Stimulated activated CD4-positive, alpha-beta T cell treated with anti-CD3 and anti-CD28 coated beads, Interleukin-15, amount 100 ng/mL, for 48 hours (primary cell): ENCODE measurements at regions not wholly inside any gene's neighbourhood (a gene's known extent, or its start where the extent isn't known, plus 50 kb on each side); places are given as distances from the start of the nearest gene placed in this dataset.

Source experiments
- DNase-seq, 2 donors: peaks; one replicate each; pipeline ENCODE4 v3.0.0-alpha.2; 2020; ENCODE audit warnings: low read depth in 2 of 2

DNA sequence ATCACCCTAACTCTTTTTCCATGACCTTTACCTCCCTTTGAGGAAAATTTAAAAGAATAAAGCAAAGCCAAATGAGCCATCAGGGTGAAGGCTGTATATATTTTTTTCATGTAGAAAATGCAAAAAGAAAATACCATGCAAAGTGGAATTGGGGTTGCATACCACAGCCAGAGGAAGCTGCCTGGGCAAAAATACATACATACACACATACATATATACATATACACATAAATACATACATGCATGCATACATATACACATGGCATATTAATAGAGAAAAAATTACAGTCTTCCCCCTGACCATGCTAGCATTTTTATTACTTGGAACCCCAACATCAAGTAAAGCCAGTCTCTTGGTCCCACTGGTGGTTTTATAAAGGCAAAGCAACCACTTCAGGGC is 63.7 kb upstream of the TMCO5A start:
- no peak for DNase-seq

DNA sequence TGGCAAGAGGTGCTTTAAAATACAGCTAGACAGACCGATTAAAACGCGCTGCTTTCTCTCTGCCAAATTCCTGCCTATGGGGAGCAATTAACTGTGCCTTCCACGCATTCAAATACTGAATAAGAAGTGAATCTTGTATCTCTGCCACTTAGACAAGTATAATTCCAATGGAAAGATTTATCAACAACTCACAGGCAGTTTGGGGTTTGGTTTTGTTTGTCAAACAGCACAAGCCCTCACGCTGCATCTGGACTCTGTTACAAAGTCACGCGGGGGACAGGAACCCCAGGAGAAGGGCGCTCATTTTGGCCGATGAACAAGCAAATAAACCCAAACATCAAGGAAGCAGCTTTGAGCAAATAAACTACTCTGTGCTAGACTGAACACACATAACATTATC is 61.8 kb upstream of the TMCO5A start:
- DNase-seq = no peak

GRCh38 chr15:37873336-37873735 is 61.1 kb upstream of the TMCO5A start:
- DNase-seq = no peak

DNA sequence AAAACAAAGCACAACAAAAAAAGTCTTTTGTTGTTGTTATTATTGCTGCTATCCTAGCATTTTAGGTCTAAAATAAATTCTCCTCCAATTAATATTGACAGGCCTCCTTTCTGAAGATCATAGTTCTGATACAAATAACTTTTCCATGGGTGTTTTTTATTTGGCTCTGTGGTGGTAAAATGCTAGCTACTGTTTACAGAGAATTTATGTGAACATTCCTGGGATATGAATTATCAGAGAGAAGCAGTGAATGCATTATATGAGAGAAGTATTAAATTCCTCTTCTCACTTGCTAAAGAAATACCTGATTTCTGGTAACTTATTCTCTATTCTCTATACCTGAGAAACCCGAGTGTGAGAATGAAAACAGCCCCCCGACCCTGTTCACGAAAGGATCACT is 57.5 kb upstream of the TMCO5A start:
- no peak for DNase-seq

GRCh38 chr15:37877851-37878741 is 56.3 kb upstream of the TMCO5A start:
- no peak for DNase-seq

DNA sequence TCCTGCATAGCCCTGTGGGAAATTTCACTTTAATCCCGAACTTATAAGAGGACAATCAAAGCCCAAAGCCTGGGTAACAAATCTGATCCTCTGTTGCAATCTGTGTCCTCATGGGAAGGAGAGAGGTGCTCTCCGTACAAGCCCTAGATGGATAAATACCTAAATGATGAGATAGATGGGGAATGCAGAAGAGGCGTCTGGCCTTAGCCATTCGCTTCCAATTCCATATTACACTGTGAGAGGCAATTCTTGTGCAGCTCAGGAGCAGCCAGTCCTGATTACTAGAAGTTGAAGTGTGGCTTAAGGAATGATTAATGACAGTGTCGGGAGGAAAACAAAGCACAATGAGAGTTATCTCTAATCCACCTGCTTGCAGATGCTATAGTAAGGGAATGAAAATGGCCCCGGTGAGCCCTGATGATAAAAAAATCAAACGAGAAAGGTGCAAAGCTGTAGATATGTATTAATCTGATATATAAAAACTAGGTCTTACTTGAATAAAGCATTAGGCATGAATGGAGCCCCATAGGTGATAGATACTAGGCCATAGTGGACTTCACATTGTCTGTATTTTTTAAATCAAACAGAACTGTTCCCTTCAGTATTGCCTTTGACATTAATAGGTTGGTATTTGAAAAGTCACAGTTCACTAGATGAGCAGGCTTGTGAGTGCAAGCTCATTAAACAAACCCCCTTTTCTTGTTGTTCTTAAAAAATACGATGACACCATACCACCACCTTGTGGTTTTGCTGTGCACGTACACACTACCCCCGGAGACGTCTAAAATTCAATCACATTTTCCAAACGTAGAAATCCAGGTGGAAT is 54.2 kb upstream of the TMCO5A start:
- DNase-seq = no peak

GRCh38 chr15:37880835-37881153 is 53.6 kb upstream of the TMCO5A start:
- no peak for DNase-seq

DNA sequence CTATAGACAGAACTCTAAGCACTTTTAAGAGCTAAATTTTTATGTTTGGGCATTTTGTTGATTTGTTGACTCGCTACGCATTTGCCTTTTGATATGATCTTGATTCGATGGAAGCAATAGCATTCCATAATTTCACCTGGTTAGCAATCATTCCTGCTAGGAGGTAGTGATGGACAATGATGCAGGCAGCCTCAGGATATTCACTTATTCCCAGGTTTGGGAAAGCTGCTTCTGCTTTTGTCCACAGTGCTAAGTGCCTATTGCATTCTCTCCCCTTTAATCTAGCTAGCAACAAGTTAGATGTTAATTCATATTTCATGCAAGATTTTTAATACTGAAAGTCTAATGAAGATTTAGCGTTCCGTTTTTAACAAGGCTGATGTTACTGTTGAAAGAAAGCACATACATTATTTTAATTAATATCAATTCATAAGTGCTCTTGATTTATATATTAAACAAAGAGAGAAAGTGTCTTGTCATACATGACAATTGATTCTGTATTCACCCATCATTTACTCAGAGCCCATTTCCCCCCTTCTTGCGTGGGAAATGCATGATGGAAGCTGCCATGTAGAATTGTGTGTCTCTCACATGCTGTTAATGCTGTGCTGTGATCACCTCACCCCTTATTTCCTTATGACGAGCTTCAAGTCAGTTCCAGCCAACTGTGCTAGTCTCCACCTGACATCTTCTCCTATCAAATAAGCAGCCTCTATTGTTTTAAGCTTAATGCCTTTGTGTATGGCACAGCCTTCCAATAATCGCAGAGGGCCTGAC is 53.0 kb upstream of the TMCO5A start:
- no peak for DNase-seq

GRCh38 chr15:37882640-37883039 is 51.8 kb upstream of the TMCO5A start:
- DNase-seq = no peak
